ENCODE measurements at regions not wholly inside any gene's neighbourhood (a gene's known extent, or its start where the extent isn't known, plus 50 kb on each side); places are given as distances from the start of the nearest gene placed in this dataset.

DNA sequence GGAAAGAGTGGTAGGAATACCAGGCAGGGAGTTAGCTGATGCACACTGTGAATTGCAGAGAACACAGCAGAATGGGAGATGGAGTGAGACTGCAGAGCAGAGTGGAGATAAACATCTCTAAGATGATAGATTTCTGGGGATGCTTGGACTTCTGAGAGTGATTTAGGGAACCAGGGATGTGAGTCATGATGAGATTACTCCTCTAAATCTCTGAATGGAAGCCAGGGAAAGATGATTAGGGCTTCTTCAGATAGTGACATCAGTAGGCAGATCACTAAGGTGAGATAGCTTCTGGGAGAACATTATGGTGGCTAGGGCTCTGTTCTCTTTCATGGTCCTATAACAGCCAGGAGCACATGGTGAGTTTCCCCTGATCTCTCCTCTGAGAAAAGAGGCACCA lies 501.5 kb upstream of the USP15 start:
- TF ChIP-seq, protein P1, sequence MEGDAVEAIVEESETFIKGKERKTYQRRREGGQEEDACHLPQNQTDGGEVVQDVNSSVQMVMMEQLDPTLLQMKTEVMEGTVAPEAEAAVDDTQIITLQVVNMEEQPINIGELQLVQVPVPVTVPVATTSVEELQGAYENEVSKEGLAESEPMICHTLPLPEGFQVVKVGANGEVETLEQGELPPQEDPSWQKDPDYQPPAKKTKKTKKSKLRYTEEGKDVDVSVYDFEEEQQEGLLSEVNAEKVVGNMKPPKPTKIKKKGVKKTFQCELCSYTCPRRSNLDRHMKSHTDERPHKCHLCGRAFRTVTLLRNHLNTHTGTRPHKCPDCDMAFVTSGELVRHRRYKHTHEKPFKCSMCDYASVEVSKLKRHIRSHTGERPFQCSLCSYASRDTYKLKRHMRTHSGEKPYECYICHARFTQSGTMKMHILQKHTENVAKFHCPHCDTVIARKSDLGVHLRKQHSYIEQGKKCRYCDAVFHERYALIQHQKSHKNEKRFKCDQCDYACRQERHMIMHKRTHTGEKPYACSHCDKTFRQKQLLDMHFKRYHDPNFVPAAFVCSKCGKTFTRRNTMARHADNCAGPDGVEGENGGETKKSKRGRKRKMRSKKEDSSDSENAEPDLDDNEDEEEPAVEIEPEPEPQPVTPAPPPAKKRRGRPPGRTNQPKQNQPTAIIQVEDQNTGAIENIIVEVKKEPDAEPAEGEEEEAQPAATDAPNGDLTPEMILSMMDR (IDR thresholded peaks at IDR 0.05) = no peak
- TF ChIP-seq POLR2A (IDR thresholded peaks at IDR 0.05) = no peak
- TF ChIP-seq EP300 (IDR thresholded peaks at IDR 0.05) = no peak
